SK-N-SH (cell line): ENCODE measurements at regions not wholly inside any gene's neighbourhood (a gene's known extent, or its start where the extent isn't known, plus 50 kb on each side); places are given as distances from the start of the nearest gene placed in this dataset.

Source experiments
- CTCF ChIP-seq: fragments of 200-600 bp; sonication (generic); IDR thresholded peaks from 2 replicates; pipeline ENCODE4 v1.6.1; 2017; ENCODE audit warnings: antibody characterized with exemption, mild to moderate bottlenecking, moderate library complexity
- EP300 ChIP-seq, 2 experiments: IDR thresholded peaks; 2 replicates each; pipeline versions ENCODE4 v1.4.0 to v1.6.1; 2012; ENCODE audit warnings: borderline replicate concordance in 1 of 2, low read depth in 1 of 2, low read length in 1 of 2
- MXI1 ChIP-seq: IDR thresholded peaks from 2 replicates; pipeline ENCODE4 v1.6.1; 2012; ENCODE audit warnings: mild to moderate bottlenecking, low read depth, low read length, improper control_type of control experiment
- POLR2AphosphoS5 ChIP-seq: IDR thresholded peaks from 2 replicates; pipeline ENCODE4 v1.6.1; 2012; ENCODE audit warnings: low read depth, low read length
- RAD21 ChIP-seq: IDR thresholded peaks from 2 replicates; pipeline ENCODE4 v1.6.1; 2012; ENCODE audit warnings: mild to moderate bottlenecking, low read length
- RFX5 ChIP-seq: IDR thresholded peaks from 2 replicates; pipeline ENCODE4 v1.6.1; 2012; ENCODE audit warnings: mild to moderate bottlenecking, improper control_type of control experiment, low read length
- TF ChIP-seq, protein P1 (sequence below): IDR thresholded peaks from 2 replicates; pipeline ENCODE4 v1.4.0; 2012; ENCODE audit warnings: low read depth, borderline replicate concordance

DNA sequence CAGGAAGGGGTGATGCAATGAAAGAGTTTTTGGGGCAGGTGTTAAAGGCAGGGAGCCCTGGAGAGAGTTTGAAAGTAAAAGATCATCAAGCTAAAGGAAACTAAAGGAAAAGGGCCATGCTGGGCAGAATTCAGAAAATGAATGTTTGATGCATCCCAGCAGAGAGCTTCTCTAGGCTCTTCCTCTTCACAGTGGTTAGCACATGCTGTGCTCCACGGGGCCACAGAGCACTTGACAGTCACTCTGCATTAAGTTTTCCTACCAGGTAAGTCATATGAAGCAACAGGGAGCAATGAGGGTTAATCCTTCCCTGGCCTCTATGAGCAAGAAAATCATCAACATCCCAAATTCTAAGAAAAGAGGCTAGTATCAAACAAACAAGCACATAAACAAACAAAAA, 895.2 kb downstream of the TRIB2 start:
- TF ChIP-seq CTCF, result no peak
- TF ChIP-seq POLR2AphosphoS5, result no peak
- no peak for TF ChIP-seq RFX5
- TF ChIP-seq, protein P1, sequence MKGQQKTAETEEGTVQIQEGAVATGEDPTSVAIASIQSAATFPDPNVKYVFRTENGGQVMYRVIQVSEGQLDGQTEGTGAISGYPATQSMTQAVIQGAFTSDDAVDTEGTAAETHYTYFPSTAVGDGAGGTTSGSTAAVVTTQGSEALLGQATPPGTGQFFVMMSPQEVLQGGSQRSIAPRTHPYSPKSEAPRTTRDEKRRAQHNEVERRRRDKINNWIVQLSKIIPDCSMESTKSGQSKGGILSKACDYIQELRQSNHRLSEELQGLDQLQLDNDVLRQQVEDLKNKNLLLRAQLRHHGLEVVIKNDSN, result no peak
- no peak for TF ChIP-seq MXI1
- TF ChIP-seq RAD21, result no peak
- TF ChIP-seq EP300 (IDR thresholded peaks at IDR 0.05; ENCODE audit: borderline replicate concordance in 1 of 2, low read depth in 1 of 2, low read length in 1 of 2), result no peak
